ENCODE measurements at regions not wholly inside any gene's neighbourhood (a gene's known extent, or its start where the extent isn't known, plus 50 kb on each side); places are given as distances from the start of the nearest gene placed in this dataset.

- Mint-ChIP-seq H3K9me3 (peaks cover 7% of the 10 kb centered on the region), H3K4me1 (no peaks in the 10 kb centered on the region), H3K27ac (no peak overlapping the region), H3K27me3 (no peaks in the 10 kb centered on the region), H3K36me3 (no peaks in the 10 kb centered on the region), H3K4me3 (no peak overlapping the region)
- DNase-seq: no peak
These were observed 221.6 kb downstream of the PLOD2 start for GRCh38 chr3:145939431-145939830.

- no peak for DNase-seq
- Mint-ChIP-seq H3K4me1 (no peaks in the 10 kb centered on the region), H3K9me3 (peaks cover 2% of the 10 kb centered on the region), H3K27ac (no peak overlapping the region), H3K27me3 (no peaks in the 10 kb centered on the region), H3K4me3 (no peak overlapping the region), H3K36me3 (no peaks in the 10 kb centered on the region)
These were observed 218.9 kb downstream of the PLOD2 start for GRCh38 chr3:145942052-145942451.

- no peak for DNase-seq
- H3K9me3 Mint-ChIP-seq: peaks cover 2% of the 10 kb centered on the region
- H3K36me3 Mint-ChIP-seq: no peaks in the 10 kb centered on the region
- no peaks in the 10 kb centered on the region for H3K4me1 Mint-ChIP-seq
- H3K4me3 Mint-ChIP-seq: no peak overlapping the region
- H3K27me3 Mint-ChIP-seq: no peaks in the 10 kb centered on the region
- no peak overlapping the region for H3K27ac Mint-ChIP-seq
These were observed 217.0 kb downstream of the PLOD2 start for GRCh38 chr3:145943952-145944351.

- no peak overlapping the region for H3K27ac Mint-ChIP-seq
- no peaks in the 10 kb centered on the region for H3K36me3 Mint-ChIP-seq
- H3K4me1 Mint-ChIP-seq: no peaks in the 10 kb centered on the region
- no peak overlapping the region for H3K4me3 Mint-ChIP-seq
- DNase-seq: no peak
- H3K9me3 Mint-ChIP-seq: no peaks in the 10 kb centered on the region
- no peaks in the 10 kb centered on the region for H3K27me3 Mint-ChIP-seq
These were observed 209.5 kb downstream of the PLOD2 start for GRCh38 chr3:145951441-145951840.

DNA sequence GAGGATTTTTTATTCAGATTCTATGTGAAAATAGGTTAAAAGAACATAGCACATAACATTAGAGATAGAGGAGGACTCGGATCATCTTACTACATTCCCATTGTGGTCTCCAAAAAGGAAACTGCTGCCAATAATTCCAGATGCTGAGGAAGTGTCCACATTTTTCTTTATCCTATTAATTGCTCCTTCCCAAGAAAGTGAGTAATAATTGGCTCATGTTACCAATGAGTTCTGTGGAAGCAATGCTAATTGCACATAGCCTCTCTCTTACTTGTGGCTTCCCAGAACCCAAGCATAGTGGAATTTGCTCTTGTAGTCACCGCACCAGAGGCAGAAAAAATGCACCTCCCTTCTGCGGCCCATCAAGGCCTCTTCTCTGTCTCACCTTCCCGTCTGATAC lies 208.4 kb downstream of the PLOD2 start:
- Mint-ChIP-seq H3K36me3 (no peaks in the 10 kb centered on the region), H3K27ac (no peak overlapping the region), H3K27me3 (no peaks in the 10 kb centered on the region), H3K4me1 (no peaks in the 10 kb centered on the region), H3K9me3 (peaks cover 1% of the 10 kb centered on the region), H3K4me3 (no peak overlapping the region)
- DNase-seq: no peak

- H3K36me3 Mint-ChIP-seq: no peaks in the 10 kb centered on the region
- DNase-seq: no peak
- H3K4me1 Mint-ChIP-seq: no peaks in the 10 kb centered on the region
- H3K27me3 Mint-ChIP-seq: no peaks in the 10 kb centered on the region
- H3K9me3 Mint-ChIP-seq: peaks cover 3% of the 10 kb centered on the region
- H3K27ac Mint-ChIP-seq: no peak overlapping the region
- H3K4me3 Mint-ChIP-seq: no peak overlapping the region
These were observed 207.7 kb downstream of the PLOD2 start for GRCh38 chr3:145953316-145953715.

- Mint-ChIP-seq H3K9me3 (peaks cover 5% of the 10 kb centered on the region), H3K4me1 (no peaks in the 10 kb centered on the region)
These were observed 201.4 kb downstream of the PLOD2 start for GRCh38 chr3:145959457-145960088.

GRCh38 chr3:145963111-145963510 lies 197.9 kb downstream of the PLOD2 start:
- H3K9me3 Mint-ChIP-seq: peaks cover 4% of the 10 kb centered on the region
- no peak overlapping the region for H3K27ac Mint-ChIP-seq
- no peaks in the 10 kb centered on the region for H3K27me3 Mint-ChIP-seq
- DNase-seq: no peak
- no peaks in the 10 kb centered on the region for H3K4me1 Mint-ChIP-seq
- H3K4me3 Mint-ChIP-seq: no peak overlapping the region
- no peaks in the 10 kb centered on the region for H3K36me3 Mint-ChIP-seq

More at GRCh38 chr3:145959457-145960088, 201.4 kb downstream of the PLOD2 start:
- Mint-ChIP-seq H3K27me3 (no peaks in the 10 kb centered on the region), H3K27ac (no peak overlapping the region), H3K36me3 (no peaks in the 10 kb centered on the region), H3K4me3 (no peak overlapping the region)
- no peak for DNase-seq

DNA sequence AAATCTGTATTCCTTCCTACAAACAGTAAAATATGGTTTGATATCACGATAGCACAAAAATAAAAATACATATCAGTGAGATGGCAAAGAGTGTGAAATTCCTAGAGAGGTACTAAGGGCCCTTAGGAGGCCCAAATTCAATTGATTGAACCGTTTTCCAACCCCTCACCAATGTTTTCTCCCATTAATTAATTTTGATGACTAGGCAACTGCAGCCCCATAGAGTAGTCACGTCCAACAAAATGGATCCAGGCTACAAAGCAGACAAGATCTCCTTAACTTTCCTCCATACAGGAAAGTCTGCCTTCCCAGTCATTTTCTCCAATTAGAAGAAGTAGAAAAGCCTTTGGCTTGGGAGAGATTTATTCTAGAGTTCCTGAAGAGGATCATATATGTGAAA lies 193.9 kb downstream of the PLOD2 start:
- no peak for DNase-seq
- Mint-ChIP-seq H3K4me3 (no peak overlapping the region), H3K36me3 (no peaks in the 10 kb centered on the region), H3K9me3 (no peaks in the 10 kb centered on the region), H3K4me1 (no peaks in the 10 kb centered on the region), H3K27ac (no peak overlapping the region), H3K27me3 (no peaks in the 10 kb centered on the region)

DNA sequence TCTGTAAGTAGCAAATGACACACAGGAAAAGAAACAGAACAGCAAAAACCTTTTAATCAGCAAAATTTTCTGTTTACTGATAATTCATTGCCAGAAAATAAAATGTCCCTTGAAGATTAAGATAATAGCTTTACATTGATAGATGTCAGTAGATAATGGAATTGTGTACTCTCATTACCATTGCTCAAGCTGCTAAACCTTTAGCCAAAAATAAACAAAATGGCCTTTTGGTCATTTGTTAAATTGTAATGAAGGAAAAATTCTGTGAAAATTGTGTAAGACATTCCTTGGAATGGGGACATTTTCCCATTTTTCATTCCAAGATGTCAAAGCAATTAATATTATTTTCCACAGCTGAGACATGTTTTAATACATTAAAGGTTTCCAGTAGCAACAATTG lies 189.8 kb downstream of the PLOD2 start:
- H3K4me1 Mint-ChIP-seq: no peaks in the 10 kb centered on the region
- no peaks in the 10 kb centered on the region for H3K36me3 Mint-ChIP-seq
- no peak for DNase-seq
- no peaks in the 10 kb centered on the region for H3K9me3 Mint-ChIP-seq
- no peak overlapping the region for H3K27ac Mint-ChIP-seq
- no peak overlapping the region for H3K4me3 Mint-ChIP-seq
- no peaks in the 10 kb centered on the region for H3K27me3 Mint-ChIP-seq

DNA sequence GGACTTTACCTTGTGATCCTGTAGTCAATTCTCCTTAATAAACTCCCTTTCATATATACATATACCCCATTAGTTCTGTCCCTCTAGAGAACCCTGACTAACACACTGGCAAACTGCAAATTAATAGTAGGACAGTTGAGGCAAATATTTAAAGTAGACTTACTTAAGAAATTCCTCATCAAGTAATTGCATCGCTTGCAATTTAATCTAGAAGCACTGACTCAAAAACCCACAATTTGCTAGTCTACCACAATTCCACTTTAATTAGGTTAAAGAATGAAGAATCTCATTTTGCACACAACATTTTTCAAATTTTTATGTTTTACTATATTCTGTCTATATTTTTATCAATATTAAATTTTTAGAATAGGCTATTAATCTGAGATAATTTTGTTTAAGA lies 188.1 kb downstream of the PLOD2 start:
- no peak for DNase-seq
- Mint-ChIP-seq H3K36me3 (no peaks in the 10 kb centered on the region), H3K4me1 (no peaks in the 10 kb centered on the region), H3K4me3 (no peak overlapping the region), H3K27me3 (no peaks in the 10 kb centered on the region), H3K9me3 (no peaks in the 10 kb centered on the region), H3K27ac (no peak overlapping the region)

GRCh38 chr3:145981056-145981455 lies 179.9 kb downstream of the PLOD2 start:
- no peaks in the 10 kb centered on the region for H3K4me1 Mint-ChIP-seq
- DNase-seq: no peak
- no peak overlapping the region for H3K27ac Mint-ChIP-seq
- H3K27me3 Mint-ChIP-seq: no peaks in the 10 kb centered on the region
- peaks cover 13% of the 10 kb centered on the region for H3K9me3 Mint-ChIP-seq
- no peaks in the 10 kb centered on the region for H3K36me3 Mint-ChIP-seq
- H3K4me3 Mint-ChIP-seq: no peak overlapping the region

DNA sequence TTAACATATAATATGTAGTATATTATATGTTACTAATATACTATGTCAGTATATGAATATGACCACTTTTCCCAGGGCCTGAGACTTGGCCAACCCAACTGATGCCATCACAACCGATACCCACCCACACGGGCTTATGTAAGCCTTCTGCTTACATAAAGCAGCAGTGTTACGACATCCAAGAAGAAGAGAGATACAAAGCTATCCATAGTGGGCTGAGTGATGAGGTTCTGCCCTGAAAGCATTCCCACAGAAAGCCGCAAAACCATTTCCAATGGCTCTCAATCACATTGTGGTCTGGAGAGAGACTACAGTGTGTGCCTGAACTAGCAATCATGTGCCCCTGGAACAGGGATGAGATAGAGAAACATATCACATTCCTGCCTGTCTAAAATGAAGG lies 177.9 kb downstream of the PLOD2 start:
- Mint-ChIP-seq H3K36me3 (no peaks in the 10 kb centered on the region), H3K9me3 (peaks cover 15% of the 10 kb centered on the region)

More for the DNA sequence above, 177.9 kb downstream of the PLOD2 start:
- Mint-ChIP-seq H3K27ac (no peak overlapping the region), H3K4me3 (no peak overlapping the region), H3K4me1 (no peaks in the 10 kb centered on the region), H3K27me3 (no peaks in the 10 kb centered on the region)
- DNase-seq: no peak
